GM18909 (cell line): ENCODE measurements at regions not wholly inside any gene's neighbourhood (a gene's known extent, or its start where the extent isn't known, plus 50 kb on each side); places are given as distances from the start of the nearest gene placed in this dataset.

ENCODE experiments used
- ATAC-seq: cut with Tn5 transposase; IDR thresholded peaks from one replicate; pipeline ENCODE4 v1.9.1; 2021; ENCODE audit warnings: mild to moderate bottlenecking; ENCODE audit not compliant: unreplicated experiment, poor library complexity

- ATAC-seq, result no peak
These were observed 267.1 kb downstream of the C16orf95 start for GRCh38 chr16:87050142-87050541.

GRCh38 chr16:87051526-87052320 is 265.5 kb downstream of the C16orf95 start:
- no peak for ATAC-seq

GRCh38 chr16:87052506-87052905 is 264.7 kb downstream of the C16orf95 start:
- no peak for ATAC-seq

GRCh38 chr16:87053016-87053982 is 263.9 kb downstream of the C16orf95 start:
- no peak for ATAC-seq

DNA sequence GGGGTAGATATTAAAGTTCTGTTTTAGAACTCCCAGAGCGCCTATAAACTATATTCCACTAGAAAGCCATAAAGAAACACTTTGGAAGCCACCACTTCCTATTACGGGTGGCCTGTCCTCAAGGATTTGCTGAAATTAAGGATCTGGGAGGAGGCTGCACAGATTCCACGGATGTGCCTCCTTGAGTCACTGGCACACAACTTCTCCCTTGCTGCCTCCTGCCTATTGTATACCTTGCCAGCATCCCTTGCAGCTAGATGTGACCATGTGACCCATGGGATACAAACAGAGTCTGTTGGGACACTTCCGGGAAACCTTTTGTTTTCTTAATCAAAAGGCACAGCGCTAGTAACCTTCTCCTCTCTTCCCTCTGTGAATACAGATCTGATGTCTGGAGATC is 263.0 kb downstream of the C16orf95 start:
- no peak for ATAC-seq

GRCh38 chr16:87054856-87055255 is 262.3 kb downstream of the C16orf95 start:
- ATAC-seq, result no peak

DNA sequence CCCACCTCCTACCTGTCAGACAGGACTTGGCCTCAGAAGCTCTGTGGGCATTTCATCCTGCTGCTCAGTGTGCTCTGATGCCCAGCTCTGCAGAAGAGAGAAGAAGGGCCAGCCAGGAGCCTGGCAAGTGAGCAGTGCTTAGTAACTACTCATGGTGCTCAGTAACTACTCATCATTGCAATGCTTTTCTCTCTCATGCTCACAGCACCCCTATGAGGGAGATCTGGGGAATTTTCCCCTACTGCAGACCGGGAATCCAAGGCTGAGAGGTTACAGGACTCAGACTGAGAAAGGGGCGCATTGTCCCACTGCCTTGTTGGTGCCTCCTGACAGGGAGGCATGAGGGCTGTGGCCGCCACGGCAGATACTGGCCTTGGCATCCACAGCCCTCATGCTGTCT is 261.1 kb downstream of the C16orf95 start:
- ATAC-seq, result no peak

DNA sequence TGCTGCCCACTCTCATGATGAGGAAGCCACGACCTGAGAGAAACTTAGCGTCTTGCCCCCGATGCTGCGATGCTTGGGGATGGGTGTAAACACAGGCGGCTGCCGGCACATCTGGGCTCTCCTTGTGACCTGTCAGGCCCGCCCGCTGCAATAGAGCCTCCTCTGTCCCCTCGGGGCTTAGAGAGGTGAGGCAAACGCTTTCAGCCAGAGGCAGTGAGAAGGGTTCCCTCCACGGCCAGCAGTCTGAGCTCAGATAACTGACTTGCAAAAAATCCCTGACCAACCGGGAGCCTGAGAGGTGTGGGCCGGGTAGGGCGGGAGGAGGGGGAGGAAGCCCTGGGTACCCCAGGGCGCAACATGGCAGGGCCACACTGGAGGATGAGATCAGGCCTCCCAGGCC is 260.6 kb downstream of the C16orf95 start:
- ATAC-seq, result no peak

GRCh38 chr16:87057211-87057881 is 259.8 kb downstream of the C16orf95 start:
- no peak for ATAC-seq

DNA sequence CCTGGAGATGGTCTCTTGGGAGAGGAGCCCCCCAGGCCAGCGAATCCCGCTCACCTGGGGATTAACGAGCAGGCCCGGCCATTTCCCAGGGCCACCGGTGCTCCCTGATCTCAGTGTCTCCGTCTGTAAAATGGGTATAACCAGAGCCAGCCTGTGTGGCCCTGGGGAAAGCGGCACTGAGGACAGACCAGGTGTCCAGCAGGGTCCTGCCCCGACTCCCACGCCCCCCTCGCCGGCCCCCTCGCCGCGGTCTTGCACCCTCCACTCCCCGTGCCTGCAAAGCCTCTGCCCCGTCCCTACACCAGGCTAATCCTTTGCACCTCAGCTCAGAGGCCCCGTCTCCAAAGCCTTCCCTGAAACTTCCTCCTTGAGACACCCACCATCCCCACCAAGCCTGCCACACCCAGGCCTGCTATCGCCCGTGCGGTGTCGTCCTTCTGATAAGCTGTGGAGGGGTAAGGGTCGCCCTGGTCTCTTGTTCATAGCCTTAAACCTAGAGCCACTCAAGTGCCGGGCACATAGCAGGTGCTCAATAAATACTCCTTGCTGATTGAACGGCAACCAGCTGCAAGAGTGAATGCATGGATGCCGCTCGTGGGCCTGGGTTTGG is 259.1 kb downstream of the C16orf95 start:
- no peak for ATAC-seq

DNA sequence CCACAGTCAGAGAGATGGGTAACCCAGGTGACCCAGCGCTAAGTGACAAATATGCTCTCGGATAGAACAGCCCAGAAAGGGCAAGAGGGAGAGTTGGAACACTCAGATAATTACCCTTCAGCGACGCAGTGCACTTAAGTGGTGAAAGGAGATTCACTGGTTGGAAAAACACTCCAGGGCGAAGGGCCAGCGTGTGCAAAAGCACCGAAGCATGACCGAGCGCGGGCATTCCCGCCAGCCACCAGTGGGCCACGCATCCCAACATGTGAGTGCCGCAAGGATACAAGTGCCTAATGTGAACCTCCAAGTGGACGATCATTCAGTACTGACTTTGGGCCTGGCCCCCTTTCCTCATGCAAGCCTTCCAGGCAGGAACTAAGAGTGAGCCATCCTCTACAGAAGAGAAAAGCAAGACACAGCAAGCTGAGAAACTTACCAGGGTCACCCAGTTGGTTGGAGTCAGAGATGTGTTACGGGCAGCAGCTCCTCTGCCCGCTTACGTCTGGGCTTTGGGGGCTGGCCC is 258.4 kb downstream of the C16orf95 start:
- ATAC-seq, result no peak

GRCh38 chr16:87060034-87060986 is 256.9 kb downstream of the C16orf95 start:
- ATAC-seq, result no peak

DNA sequence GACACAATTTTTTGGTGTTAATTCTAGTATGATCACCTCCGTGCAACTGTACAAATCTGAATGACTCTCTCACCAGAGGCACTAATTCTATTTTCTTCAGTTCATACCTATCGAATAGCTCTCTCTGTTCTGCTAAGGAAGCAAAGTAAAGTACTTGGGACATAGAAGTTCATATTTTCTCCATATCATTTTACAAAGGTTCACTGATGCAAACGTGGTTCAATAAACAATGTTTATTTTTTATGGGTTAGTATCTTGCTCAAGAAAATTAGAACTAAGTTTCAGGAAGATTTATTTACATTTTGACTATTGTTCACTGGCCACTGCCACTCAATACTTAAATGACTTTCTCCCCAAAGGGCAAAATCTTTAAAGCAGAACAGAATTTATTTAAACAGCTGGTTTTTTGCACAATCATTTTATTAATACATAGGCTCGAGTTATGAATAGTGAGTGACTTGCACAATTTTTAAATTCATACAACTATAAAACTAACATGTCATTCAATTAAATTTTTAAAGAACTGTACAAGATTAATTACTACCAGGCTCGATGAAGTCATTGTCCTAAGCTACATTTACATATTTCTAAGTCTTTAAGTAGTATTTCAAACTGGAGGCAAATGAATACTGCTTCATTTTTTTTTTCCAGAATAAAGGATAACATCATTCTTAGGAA is 255.8 kb downstream of the C16orf95 start:
- ATAC-seq, result no peak

DNA sequence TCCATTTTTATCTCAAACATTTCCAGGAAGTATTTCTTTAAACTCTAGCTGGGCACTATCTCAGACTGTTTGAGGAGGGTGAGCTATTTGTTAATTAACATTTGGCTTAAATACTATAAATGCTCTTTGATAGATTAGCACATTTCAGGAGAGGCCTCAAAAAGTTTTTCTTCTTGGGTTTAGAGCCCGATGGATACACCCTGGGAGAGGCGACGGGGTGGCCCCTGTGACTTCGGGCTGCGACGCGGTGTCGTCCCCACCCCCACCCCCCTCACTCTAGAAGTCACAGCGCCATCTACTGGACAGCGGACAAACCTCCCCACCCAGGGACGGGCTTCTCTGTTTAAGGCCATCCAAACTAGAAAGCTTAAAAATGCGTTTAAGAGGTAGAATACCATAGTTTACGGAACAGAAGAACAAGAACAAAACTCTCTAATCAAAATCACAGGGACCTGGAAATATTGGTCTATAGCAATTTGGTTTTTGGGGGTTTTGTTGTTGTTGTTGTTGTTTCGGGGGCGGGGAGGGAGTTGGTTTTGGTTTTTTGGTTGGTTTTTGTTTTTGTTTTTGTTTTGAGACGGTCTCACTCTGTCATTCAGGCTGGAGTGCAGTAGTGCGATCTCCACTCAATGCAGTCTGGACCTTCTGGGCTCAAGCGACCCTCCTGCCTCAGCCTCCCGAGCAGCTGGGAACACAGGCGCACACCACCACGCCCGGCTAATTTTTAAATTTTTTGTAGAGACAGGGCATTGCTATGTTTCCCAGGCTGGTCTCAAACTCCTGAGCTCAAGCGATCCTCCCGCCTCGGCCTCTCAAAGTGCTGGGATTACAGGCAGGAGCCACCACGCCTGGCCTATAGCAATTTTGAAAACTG is 254.4 kb downstream of the C16orf95 start:
- no peak for ATAC-seq

- ATAC-seq, result no peak
These were observed 253.6 kb downstream of the C16orf95 start for GRCh38 chr16:87063543-87063942.

DNA sequence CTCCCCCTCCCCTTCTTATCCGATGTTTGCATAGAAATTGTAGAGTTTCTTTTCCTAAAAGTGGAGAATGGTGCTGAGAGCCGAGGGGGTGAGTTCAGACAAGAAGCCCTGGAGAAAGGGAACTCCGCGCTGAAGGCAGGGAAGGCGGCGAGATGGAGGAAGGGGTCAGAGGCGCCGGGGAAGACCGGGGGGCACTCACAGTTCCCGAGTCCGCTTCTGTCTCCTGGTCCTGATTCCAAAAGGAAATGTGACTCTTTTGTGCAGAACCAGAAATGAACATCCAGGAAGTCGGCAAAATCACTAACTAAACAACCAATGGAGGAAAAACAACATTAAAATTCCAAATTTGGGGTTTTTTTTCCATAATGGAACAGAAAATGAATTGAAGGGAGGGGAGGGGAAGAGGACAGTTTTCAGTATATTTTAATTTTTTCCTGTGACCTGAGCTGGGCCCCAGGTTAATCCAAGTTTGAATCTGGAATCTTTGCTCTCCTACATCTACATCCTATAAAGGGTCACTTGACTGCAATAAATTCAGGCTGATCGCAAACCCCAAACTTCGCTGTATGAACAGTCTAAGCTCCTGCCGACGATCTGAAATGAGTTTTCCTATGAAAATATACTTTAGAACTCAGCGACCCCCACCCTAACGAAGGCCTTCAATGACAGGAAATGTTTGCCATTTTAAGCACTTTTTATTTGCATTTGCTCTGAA is 252.3 kb downstream of the C16orf95 start:
- ATAC-seq, result no peak
